Upper lobe of left lung (tissue), 6 donors: ENCODE measurements at regions not wholly inside any gene's neighbourhood (a gene's known extent, or its start where the extent isn't known, plus 50 kb on each side); places are given as distances from the start of the nearest gene placed in this dataset.

ENCODE experiments used
- ATAC-seq, 2 donors: fragments of 200-7000 bp; cut with Tn5 transposase; one replicate each; pipeline ENCODE4 v1.9.1; 2022; ENCODE audit warnings: mild to moderate bottlenecking in 2 of 2, moderate library complexity in 2 of 2; ENCODE audit not compliant: low FRiP score in 2 of 2
- DNase-seq, 2 donors: peaks; one replicate each; pipeline ENCODE4 v3.0.0-alpha.2; 2019 to 2020
- H3K27ac ChIP-seq, 4 donors: fragments of 200-600 bp; sonication (generic); one replicate each; pipeline ENCODE4 v1.5.1; 2016 to 2019
- H3K27me3 ChIP-seq, 4 donors: fragments of 200-600 bp; sonication (generic); one replicate each; pipeline ENCODE4 v1.5.1; 2017 to 2019
- H3K36me3 ChIP-seq, 4 donors: fragments of 200-600 bp; sonication (generic); one replicate each; pipeline ENCODE4 v1.5.1; 2016 to 2019
- H3K4me1 ChIP-seq, 4 donors: fragments of 200-600 bp; sonication (generic); one replicate each; pipeline ENCODE4 v1.5.1; 2018 to 2019
- H3K4me3 ChIP-seq, 4 donors: fragments of 200-600 bp; sonication (generic); one replicate each; pipeline ENCODE4 v1.5.1; 2017 to 2019; ENCODE audit warnings: mild to moderate bottlenecking in 2 of 4, moderate library complexity in 1 of 4
- H3K9me3 ChIP-seq, 4 donors: fragments of 200-600 bp; sonication (generic); one replicate each; pipeline ENCODE4 v1.5.1; 2018 to 2019
- EP300 ChIP-seq, 4 donors: sonication (generic); formaldehyde crosslinking; IDR thresholded peaks; one replicate each; pipeline ENCODE4 v1.5.1; 2017; ENCODE audit warnings: antibody characterized with exemption in 4 of 4, control low read depth in 2 of 4
- POLR2A ChIP-seq, 4 donors: fragments of 450-650 bp; IDR thresholded peaks; one replicate each; pipeline ENCODE4 v1.5.1; 2016 to 2017; ENCODE audit warnings: antibody characterized with exemption in 4 of 4, mild to moderate bottlenecking in 2 of 4
- POLR2AphosphoS5 ChIP-seq, 2 donors: sonication (generic); formaldehyde crosslinking; IDR thresholded peaks; one replicate each; pipeline ENCODE4 v1.5.1; 2017; ENCODE audit warnings: antibody characterized with exemption in 2 of 2
- WGBS, 2 donors: methylation state at CpG; one replicate each; pipeline ENCODE4 v1.1.5; 2017 to 2018; 5-methylcytosine and 5-hydroxymethylcytosine counted together
- TF ChIP-seq, protein P1 (sequence below), 6 experiments: fragments of 450-650 bp in 4 of 6; fragments of 200-600 bp in 2 of 6; sonication (generic) in 2 of 6; IDR thresholded peaks; one replicate each; pipeline ENCODE4 v1.5.1; 2016 to 2019; ENCODE audit warnings: antibody characterized with exemption in 6 of 6
- donor health status: DM: no; HTN: no; CAD: no; lungs with moderate emphysema.
- donor health status: DM: no; HTN: yes; CAD: no; lungs with severe emphysema.

DNA sequence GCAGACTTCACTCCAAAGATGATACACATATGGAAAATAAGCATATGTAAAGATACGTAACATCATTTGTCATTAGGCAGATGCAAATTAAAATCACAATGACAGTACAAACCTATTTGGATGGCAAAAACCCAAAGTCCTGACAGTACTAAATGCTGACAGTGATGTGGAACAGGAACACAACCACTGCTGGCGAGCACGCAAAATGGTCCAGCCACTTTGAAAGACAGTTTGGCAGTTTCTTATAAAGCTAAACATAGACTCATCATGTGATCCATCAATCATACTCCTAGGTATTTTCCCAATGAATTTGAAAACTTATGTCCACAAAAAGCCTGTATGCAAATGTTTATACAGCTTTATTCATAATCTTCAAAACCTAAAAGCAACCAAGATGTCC, 200.7 kb downstream of the RAMP3 start:
- Histone ChIP-seq H3K27ac (no peak overlapping the region), H3K4me3 (no peak overlapping the region), H3K27me3 (no peaks in the 10 kb centered on the region), H3K4me1 (no peaks in the 10 kb centered on the region), H3K9me3 (no peaks in the 10 kb centered on the region), H3K36me3 (no peaks in the 10 kb centered on the region)
- 74 to 88% methylated on average over 3 of the region's 3 CpGs for WGBS, 2 donors
- no peak for DNase-seq
- TF ChIP-seq EP300 (IDR thresholded peaks at IDR 0.05) (no peak), POLR2AphosphoS5 (IDR thresholded peaks at IDR 0.05) (no peak), POLR2A (IDR thresholded peaks at IDR 0.05) (no peak)
- TF ChIP-seq, protein P1, sequence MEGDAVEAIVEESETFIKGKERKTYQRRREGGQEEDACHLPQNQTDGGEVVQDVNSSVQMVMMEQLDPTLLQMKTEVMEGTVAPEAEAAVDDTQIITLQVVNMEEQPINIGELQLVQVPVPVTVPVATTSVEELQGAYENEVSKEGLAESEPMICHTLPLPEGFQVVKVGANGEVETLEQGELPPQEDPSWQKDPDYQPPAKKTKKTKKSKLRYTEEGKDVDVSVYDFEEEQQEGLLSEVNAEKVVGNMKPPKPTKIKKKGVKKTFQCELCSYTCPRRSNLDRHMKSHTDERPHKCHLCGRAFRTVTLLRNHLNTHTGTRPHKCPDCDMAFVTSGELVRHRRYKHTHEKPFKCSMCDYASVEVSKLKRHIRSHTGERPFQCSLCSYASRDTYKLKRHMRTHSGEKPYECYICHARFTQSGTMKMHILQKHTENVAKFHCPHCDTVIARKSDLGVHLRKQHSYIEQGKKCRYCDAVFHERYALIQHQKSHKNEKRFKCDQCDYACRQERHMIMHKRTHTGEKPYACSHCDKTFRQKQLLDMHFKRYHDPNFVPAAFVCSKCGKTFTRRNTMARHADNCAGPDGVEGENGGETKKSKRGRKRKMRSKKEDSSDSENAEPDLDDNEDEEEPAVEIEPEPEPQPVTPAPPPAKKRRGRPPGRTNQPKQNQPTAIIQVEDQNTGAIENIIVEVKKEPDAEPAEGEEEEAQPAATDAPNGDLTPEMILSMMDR (IDR thresholded peaks at IDR 0.05), result no peak
- ATAC-seq, result no peak

DNA sequence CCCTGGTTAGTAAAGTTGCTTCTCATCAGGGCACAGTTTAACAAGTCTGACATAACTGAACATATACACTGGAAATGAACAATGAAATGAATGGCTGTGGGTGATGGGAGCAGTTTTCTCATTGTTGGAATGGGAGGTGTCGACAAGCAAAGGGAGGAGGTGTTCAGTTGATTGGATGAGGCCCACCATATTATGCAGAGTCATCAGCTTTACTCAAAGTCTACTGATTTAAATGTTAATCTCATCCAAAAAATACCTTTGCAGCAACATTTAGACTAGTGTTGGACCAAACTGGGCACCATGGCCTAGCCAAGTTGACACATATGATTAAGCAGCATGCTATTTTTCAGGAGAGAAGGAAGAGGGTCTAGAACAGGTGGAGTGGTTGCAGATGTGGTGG, 201.7 kb downstream of the RAMP3 start:
- no peaks in the 10 kb centered on the region for H3K9me3 ChIP-seq
- WGBS, 2 donors, result 83 to 94% methylated on average over 1 of the region's 1 CpG
- TF ChIP-seq EP300 (IDR thresholded peaks at IDR 0.05) (no peak), POLR2AphosphoS5 (IDR thresholded peaks at IDR 0.05) (no peak), POLR2A (IDR thresholded peaks at IDR 0.05) (no peak)
- TF ChIP-seq, protein P1 (IDR thresholded peaks at IDR 0.05), result no peak
- no peaks in the 10 kb centered on the region for H3K27me3 ChIP-seq
- H3K27ac ChIP-seq, result no peak overlapping the region
- ATAC-seq, result no peak
- no peaks in the 10 kb centered on the region for H3K36me3 ChIP-seq
- no peaks in the 10 kb centered on the region for H3K4me1 ChIP-seq
- no peak for DNase-seq
- H3K4me3 ChIP-seq, result no peak overlapping the region

DNA sequence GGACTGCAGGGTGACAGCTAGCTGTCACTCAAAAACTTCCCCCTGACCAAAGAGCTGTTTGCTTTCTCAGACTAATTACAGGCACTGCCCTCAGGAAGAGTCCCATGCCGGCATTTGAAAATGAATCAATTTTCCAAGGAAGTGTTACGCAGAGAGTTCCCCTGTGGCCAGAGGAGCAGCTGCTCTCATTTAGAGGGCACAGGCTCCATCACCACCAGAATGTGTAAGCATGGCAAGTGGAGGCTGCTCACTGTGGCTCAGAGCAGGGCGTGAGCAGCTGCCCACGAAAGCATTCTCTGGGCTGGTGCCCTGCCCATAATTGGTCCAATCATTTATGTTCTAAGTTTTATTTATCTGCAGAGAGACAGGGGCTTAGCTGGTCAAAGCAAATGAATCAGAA, 202.2 kb downstream of the RAMP3 start:
- Histone ChIP-seq H3K4me3 (no peak overlapping the region), H3K27ac (no peak overlapping the region), H3K36me3 (no peaks in the 10 kb centered on the region), H3K9me3 (no peaks in the 10 kb centered on the region), H3K4me1 (no peaks in the 10 kb centered on the region), H3K27me3 (no peaks in the 10 kb centered on the region)
- no peak for ATAC-seq
- 80 to 92% methylated on average over 2 to 4 of the region's 4 CpGs for WGBS, 2 donors
- DNase-seq, result no peak
- TF ChIP-seq EP300 (IDR thresholded peaks at IDR 0.05), result no peak
- TF ChIP-seq POLR2A (IDR thresholded peaks at IDR 0.05), result no peak
- TF ChIP-seq POLR2AphosphoS5 (IDR thresholded peaks at IDR 0.05), result no peak
- TF ChIP-seq, protein P1 (IDR thresholded peaks at IDR 0.05), result no peak

DNA sequence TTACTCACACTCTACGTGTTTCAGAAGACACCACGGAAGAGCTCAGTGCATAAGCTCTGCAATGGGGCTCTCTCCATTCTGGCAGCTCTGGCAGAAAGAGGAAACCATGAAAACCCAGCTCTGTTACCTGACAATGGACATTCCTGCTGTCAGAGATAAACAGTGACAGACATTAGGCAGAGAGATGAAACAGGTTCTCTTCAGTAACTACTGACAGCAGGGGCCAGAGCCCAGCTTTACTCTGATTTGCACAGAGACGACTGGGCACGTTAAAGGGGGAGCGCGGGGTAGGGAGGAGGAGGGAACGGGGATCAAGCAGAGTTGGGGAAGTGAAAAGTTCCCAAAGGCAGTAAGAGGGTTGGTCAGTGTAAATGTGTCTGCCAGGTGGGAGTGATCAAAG, 206.1 kb downstream of the RAMP3 start:
- ATAC-seq (no peak), DNase-seq (no peak)
- H3K4me3 ChIP-seq, result no peak overlapping the region
- H3K4me1 ChIP-seq, result no peaks in the 10 kb centered on the region
- H3K27me3 ChIP-seq, result no peaks in the 10 kb centered on the region
- TF ChIP-seq EP300 (IDR thresholded peaks at IDR 0.05) (no peak), POLR2A (IDR thresholded peaks at IDR 0.05) (no peak), POLR2AphosphoS5 (IDR thresholded peaks at IDR 0.05) (no peak)
- TF ChIP-seq, protein P1 (IDR thresholded peaks at IDR 0.05), result no peak
- 36 to 49% methylated on average over 7 of the region's 7 CpGs for WGBS, 2 donors
- H3K9me3 ChIP-seq, result no peaks in the 10 kb centered on the region
- no peak overlapping the region for H3K27ac ChIP-seq
- no peaks in the 10 kb centered on the region for H3K36me3 ChIP-seq

DNA sequence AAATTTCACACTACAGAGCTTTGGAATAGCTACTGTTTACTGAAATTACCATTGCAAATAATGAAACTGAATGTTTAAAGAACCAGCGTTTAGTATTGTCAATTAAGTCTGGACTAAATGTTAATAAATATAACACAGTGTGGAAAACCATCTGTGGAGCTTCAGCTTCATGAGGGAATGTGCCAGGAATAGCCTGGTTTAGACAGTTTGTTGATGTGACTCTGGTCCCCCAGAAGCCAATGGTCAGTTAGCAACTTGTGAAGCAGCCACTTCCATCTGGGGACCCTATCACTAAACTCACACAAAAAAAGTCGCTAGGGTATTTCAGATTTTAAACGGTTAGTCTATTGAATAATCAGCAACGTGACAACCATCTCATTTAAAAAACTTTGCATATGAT, 207.8 kb downstream of the RAMP3 start:
- Histone ChIP-seq H3K4me3 (no peak overlapping the region), H3K9me3 (no peaks in the 10 kb centered on the region), H3K27ac (no peak overlapping the region), H3K36me3 (no peaks in the 10 kb centered on the region), H3K4me1 (no peaks in the 10 kb centered on the region), H3K27me3 (no peaks in the 10 kb centered on the region)
- TF ChIP-seq EP300 (IDR thresholded peaks at IDR 0.05) (no peak), POLR2A (IDR thresholded peaks at IDR 0.05) (no peak), POLR2AphosphoS5 (IDR thresholded peaks at IDR 0.05) (no peak)
- TF ChIP-seq, protein P1 (IDR thresholded peaks at IDR 0.05), result no peak
- ATAC-seq (no peak), DNase-seq (no peak)
- 68 to 80% methylated on average over 4 of the region's 4 CpGs for WGBS, 2 donors
